H1 (cell line): ENCODE measurements at regions not wholly inside any gene's neighbourhood (a gene's known extent, or its start where the extent isn't known, plus 50 kb on each side); places are given as distances from the start of the nearest gene placed in this dataset.

Source experiments
- ATF3 ChIP-seq: IDR thresholded peaks from 2 replicates; pipeline ENCODE4 v1.6.1; 2011; ENCODE audit warnings: low read depth, mild to moderate bottlenecking, low read length; ENCODE audit not compliant: insufficient read depth
- CREB1 ChIP-seq: IDR thresholded peaks from 2 replicates; pipeline ENCODE4 v1.6.1; 2012; ENCODE audit warnings: inconsistent platforms
- E2F6 ChIP-seq: IDR thresholded peaks from 2 replicates; pipeline ENCODE4 v1.6.1; 2012; ENCODE audit warnings: inconsistent platforms
- GTF2F1 ChIP-seq: IDR thresholded peaks from 2 replicates; pipeline ENCODE4 v1.6.1; 2012; ENCODE audit warnings: low read depth, low read length, improper control_type of control experiment, borderline replicate concordance
- PHF8 ChIP-seq: fragments of 200-600 bp; sonication (generic); conservative IDR thresholded peaks from 2 replicates; pipeline ENCODE4 v1.7.1; 2012; ENCODE audit warnings: low read depth, mild to moderate bottlenecking, inconsistent platforms, low read length, moderate library complexity
- SIRT6 ChIP-seq: IDR thresholded peaks from one replicate; pipeline ENCODE4 v1.7.1; 2012; ENCODE audit warnings: low read length, inconsistent platforms
- TBP ChIP-seq: IDR thresholded peaks from 2 replicates; pipeline ENCODE4 v1.6.1; 2011; ENCODE audit warnings: low read depth, low read length, improper control_type of control experiment
- ZNF274 ChIP-seq: IDR thresholded peaks from 2 replicates; pipeline ENCODE4 v1.7.0; 2012; ENCODE audit warnings: low read length, borderline replicate concordance; ENCODE audit errors: extremely low read depth
- TF ChIP-seq, protein P1 (sequence below): fragments of 300-600 bp; sonication (generic); IDR thresholded peaks from 2 replicates; pipeline ENCODE4 v1.7.1; 2012; ENCODE audit warnings: low read length, moderate library complexity, mild to moderate bottlenecking, inconsistent platforms; ENCODE audit not compliant: insufficient replicate concordance
- TF ChIP-seq, protein P2 (sequence below): IDR thresholded peaks from 2 replicates; pipeline ENCODE4 v1.6.1; 2012; ENCODE audit warnings: low read length, inconsistent platforms

DNA sequence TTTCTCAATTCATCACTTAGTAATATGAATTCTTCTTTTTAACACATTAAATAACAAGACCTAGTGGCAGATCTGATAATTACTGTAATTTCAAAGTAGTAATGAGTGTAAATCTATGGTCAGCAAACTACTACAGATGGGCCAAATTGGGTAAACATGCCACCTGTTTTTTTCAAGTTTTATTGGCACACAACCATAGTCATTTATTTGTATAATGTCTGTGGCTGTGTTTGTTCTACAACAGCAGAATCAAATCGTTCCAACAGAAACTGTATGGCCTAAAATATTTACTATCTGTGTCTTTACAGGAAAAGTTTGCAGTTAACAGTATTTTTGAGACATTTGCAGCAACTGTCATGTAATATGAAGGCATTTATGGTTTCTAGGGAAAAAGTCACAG is 86.1 kb upstream of the EYA2 start (continued):
- TF ChIP-seq, protein P1, sequence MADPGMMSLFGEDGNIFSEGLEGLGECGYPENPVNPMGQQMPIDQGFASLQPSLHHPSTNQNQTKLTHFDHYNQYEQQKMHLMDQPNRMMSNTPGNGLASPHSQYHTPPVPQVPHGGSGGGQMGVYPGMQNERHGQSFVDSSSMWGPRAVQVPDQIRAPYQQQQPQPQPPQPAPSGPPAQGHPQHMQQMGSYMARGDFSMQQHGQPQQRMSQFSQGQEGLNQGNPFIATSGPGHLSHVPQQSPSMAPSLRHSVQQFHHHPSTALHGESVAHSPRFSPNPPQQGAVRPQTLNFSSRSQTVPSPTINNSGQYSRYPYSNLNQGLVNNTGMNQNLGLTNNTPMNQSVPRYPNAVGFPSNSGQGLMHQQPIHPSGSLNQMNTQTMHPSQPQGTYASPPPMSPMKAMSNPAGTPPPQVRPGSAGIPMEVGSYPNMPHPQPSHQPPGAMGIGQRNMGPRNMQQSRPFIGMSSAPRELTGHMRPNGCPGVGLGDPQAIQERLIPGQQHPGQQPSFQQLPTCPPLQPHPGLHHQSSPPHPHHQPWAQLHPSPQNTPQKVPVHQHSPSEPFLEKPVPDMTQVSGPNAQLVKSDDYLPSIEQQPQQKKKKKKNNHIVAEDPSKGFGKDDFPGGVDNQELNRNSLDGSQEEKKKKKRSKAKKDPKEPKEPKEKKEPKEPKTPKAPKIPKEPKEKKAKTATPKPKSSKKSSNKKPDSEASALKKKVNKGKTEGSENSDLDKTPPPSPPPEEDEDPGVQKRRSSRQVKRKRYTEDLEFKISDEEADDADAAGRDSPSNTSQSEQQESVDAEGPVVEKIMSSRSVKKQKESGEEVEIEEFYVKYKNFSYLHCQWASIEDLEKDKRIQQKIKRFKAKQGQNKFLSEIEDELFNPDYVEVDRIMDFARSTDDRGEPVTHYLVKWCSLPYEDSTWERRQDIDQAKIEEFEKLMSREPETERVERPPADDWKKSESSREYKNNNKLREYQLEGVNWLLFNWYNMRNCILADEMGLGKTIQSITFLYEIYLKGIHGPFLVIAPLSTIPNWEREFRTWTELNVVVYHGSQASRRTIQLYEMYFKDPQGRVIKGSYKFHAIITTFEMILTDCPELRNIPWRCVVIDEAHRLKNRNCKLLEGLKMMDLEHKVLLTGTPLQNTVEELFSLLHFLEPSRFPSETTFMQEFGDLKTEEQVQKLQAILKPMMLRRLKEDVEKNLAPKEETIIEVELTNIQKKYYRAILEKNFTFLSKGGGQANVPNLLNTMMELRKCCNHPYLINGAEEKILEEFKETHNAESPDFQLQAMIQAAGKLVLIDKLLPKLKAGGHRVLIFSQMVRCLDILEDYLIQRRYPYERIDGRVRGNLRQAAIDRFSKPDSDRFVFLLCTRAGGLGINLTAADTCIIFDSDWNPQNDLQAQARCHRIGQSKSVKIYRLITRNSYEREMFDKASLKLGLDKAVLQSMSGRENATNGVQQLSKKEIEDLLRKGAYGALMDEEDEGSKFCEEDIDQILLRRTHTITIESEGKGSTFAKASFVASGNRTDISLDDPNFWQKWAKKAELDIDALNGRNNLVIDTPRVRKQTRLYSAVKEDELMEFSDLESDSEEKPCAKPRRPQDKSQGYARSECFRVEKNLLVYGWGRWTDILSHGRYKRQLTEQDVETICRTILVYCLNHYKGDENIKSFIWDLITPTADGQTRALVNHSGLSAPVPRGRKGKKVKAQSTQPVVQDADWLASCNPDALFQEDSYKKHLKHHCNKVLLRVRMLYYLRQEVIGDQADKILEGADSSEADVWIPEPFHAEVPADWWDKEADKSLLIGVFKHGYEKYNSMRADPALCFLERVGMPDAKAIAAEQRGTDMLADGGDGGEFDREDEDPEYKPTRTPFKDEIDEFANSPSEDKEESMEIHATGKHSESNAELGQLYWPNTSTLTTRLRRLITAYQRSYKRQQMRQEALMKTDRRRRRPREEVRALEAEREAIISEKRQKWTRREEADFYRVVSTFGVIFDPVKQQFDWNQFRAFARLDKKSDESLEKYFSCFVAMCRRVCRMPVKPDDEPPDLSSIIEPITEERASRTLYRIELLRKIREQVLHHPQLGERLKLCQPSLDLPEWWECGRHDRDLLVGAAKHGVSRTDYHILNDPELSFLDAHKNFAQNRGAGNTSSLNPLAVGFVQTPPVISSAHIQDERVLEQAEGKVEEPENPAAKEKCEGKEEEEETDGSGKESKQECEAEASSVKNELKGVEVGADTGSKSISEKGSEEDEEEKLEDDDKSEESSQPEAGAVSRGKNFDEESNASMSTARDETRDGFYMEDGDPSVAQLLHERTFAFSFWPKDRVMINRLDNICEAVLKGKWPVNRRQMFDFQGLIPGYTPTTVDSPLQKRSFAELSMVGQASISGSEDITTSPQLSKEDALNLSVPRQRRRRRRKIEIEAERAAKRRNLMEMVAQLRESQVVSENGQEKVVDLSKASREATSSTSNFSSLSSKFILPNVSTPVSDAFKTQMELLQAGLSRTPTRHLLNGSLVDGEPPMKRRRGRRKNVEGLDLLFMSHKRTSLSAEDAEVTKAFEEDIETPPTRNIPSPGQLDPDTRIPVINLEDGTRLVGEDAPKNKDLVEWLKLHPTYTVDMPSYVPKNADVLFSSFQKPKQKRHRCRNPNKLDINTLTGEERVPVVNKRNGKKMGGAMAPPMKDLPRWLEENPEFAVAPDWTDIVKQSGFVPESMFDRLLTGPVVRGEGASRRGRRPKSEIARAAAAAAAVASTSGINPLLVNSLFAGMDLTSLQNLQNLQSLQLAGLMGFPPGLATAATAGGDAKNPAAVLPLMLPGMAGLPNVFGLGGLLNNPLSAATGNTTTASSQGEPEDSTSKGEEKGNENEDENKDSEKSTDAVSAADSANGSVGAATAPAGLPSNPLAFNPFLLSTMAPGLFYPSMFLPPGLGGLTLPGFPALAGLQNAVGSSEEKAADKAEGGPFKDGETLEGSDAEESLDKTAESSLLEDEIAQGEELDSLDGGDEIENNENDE: no peak
- TF ChIP-seq SIRT6 (no peak), GTF2F1 (no peak), E2F6 (no peak), ZNF274 (no peak), PHF8 (no peak), TBP (no peak), CREB1 (no peak), ATF3 (no peak)
- TF ChIP-seq, protein P2, sequence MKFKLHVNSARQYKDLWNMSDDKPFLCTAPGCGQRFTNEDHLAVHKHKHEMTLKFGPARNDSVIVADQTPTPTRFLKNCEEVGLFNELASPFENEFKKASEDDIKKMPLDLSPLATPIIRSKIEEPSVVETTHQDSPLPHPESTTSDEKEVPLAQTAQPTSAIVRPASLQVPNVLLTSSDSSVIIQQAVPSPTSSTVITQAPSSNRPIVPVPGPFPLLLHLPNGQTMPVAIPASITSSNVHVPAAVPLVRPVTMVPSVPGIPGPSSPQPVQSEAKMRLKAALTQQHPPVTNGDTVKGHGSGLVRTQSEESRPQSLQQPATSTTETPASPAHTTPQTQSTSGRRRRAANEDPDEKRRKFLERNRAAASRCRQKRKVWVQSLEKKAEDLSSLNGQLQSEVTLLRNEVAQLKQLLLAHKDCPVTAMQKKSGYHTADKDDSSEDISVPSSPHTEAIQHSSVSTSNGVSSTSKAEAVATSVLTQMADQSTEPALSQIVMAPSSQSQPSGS: no peak
